Thyroid gland (tissue), 4 donors: ENCODE measurements at regions not wholly inside any gene's neighbourhood (a gene's known extent, or its start where the extent isn't known, plus 50 kb on each side); places are given as distances from the start of the nearest gene placed in this dataset.

Experiments used
- POLR2A ChIP-seq, 2 donors: fragments of 450-650 bp; IDR thresholded peaks; one replicate each; pipeline ENCODE4 v1.6.1; 2017; ENCODE audit warnings: antibody characterized with exemption in 2 of 2, mild to moderate bottlenecking in 2 of 2, moderate library complexity in 1 of 2
- TF ChIP-seq, protein P1 (sequence below), 6 experiments: fragments of 200-600 bp in 3 of 6; fragments of 450-650 bp in 3 of 6; sonication (generic) in 3 of 6; IDR thresholded peaks; one replicate each; pipeline ENCODE4 v1.5.1; 2016 to 2019; ENCODE audit warnings: antibody characterized with exemption in 6 of 6, mild to moderate bottlenecking in 2 of 6, inconsistent platforms in 1 of 6, moderate library complexity in 1 of 6

DNA sequence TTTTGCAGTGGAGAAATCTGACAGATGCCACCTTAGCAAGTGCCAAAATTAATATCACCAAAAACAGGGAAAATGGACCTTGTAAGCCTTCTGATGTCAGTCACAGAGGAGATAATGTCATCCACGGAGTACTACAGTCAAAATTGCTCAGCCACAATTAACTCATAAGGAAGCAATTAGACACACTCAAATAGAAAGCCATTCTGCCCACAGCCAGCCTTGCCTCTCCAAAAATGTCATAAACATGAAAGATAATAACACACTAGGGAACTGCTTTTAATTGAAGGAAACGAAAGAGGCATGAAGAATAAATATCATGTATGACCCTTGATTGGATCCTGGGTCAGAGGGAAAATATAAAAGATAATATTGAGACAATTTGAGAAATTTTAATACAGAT is 505.6 kb upstream of the API5 start:
- TF ChIP-seq, protein P1, sequence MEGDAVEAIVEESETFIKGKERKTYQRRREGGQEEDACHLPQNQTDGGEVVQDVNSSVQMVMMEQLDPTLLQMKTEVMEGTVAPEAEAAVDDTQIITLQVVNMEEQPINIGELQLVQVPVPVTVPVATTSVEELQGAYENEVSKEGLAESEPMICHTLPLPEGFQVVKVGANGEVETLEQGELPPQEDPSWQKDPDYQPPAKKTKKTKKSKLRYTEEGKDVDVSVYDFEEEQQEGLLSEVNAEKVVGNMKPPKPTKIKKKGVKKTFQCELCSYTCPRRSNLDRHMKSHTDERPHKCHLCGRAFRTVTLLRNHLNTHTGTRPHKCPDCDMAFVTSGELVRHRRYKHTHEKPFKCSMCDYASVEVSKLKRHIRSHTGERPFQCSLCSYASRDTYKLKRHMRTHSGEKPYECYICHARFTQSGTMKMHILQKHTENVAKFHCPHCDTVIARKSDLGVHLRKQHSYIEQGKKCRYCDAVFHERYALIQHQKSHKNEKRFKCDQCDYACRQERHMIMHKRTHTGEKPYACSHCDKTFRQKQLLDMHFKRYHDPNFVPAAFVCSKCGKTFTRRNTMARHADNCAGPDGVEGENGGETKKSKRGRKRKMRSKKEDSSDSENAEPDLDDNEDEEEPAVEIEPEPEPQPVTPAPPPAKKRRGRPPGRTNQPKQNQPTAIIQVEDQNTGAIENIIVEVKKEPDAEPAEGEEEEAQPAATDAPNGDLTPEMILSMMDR (IDR thresholded peaks at IDR 0.05), result no peak
- no peak for TF ChIP-seq POLR2A (IDR thresholded peaks at IDR 0.05)
